ENCODE measurements at regions not wholly inside any gene's neighbourhood (a gene's known extent, or its start where the extent isn't known, plus 50 kb on each side); places are given as distances from the start of the nearest gene placed in this dataset.

DNA sequence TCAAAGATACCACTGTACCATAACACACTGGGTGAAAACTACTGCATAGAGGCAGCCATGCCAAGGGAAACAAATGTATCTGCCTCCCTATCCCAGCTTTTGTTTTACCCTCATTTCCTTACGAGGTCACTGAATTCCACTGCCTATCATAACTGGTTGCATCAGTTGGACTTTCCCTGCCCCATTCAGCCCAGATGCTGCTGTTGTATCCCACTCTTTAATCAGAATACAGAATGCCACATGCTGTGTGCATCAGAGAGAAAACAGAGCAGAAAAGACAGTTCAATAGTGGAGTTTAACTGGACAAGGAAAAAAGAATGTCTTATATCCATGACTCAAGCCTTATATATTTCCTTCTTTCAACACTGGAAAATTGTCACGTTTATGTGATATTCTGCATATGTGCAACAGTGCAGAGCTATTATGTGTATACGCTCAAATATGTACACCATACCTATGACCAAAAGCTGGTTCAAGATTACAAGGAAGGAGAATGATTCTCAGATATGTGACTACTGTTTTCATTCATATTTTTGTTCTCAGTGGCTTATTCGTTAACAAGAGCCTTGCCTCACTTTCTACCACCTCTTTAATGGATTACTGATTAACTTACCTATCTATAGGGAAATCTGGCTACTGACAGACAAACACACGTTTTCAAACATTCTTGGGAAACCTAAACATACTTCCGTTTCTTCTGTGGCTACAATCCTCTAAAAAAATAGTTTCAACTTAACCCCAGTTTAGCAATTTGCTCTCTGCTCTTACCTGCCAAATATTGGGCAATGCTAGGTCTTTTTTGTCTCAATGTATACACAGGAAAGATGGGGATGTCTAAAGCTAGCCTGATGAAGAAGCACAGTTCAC, 378.9 kb downstream of the SMARCA1 start:
- no peaks in the 10 kb centered on the region for H3K79me2 ChIP-seq (replicated peaks; ENCODE audit: insufficient read depth, low read length)
- H3K9me2 ChIP-seq (ENCODE audit: insufficient read depth, low read length) = no peaks in the 10 kb centered on the region
- no peak overlapping the region for H2AFZ ChIP-seq (ENCODE audit: low read depth, low read length)
- no peaks in the 10 kb centered on the region for H3K27me3 ChIP-seq (ENCODE audit: insufficient read depth, low read depth, low read length)
- H3K4me2 ChIP-seq (ENCODE audit: low read length) = no peak overlapping the region
- no peaks in the 10 kb centered on the region for H4K20me1 ChIP-seq (ENCODE audit: insufficient read depth)
- no peaks in the 10 kb centered on the region for H3K36me3 ChIP-seq (ENCODE audit: insufficient read depth, low read length)
- no peak for TF ChIP-seq EZH2 (IDR thresholded peaks at IDR 0.05; ENCODE audit: borderline replicate concordance, insufficient read depth, low read length, poor library complexity, severe bottlenecking)
- TF ChIP-seq TAF1 (IDR thresholded peaks at IDR 0.05; ENCODE audit: low read depth) = no peak
- no peak for TF ChIP-seq MXI1 (conservative IDR thresholded peaks at IDR 0.05; ENCODE audit: poor library complexity, severe bottlenecking)
- TF ChIP-seq, protein P1, sequence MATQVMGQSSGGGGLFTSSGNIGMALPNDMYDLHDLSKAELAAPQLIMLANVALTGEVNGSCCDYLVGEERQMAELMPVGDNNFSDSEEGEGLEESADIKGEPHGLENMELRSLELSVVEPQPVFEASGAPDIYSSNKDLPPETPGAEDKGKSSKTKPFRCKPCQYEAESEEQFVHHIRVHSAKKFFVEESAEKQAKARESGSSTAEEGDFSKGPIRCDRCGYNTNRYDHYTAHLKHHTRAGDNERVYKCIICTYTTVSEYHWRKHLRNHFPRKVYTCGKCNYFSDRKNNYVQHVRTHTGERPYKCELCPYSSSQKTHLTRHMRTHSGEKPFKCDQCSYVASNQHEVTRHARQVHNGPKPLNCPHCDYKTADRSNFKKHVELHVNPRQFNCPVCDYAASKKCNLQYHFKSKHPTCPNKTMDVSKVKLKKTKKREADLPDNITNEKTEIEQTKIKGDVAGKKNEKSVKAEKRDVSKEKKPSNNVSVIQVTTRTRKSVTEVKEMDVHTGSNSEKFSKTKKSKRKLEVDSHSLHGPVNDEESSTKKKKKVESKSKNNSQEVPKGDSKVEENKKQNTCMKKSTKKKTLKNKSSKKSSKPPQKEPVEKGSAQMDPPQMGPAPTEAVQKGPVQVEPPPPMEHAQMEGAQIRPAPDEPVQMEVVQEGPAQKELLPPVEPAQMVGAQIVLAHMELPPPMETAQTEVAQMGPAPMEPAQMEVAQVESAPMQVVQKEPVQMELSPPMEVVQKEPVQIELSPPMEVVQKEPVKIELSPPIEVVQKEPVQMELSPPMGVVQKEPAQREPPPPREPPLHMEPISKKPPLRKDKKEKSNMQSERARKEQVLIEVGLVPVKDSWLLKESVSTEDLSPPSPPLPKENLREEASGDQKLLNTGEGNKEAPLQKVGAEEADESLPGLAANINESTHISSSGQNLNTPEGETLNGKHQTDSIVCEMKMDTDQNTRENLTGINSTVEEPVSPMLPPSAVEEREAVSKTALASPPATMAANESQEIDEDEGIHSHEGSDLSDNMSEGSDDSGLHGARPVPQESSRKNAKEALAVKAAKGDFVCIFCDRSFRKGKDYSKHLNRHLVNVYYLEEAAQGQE (IDR thresholded peaks at IDR 0.05; ENCODE audit: borderline replicate concordance) = no peak
- no peak for TF ChIP-seq CTCF (IDR thresholded peaks at IDR 0.05; ENCODE audit: poor library complexity, severe bottlenecking)
- TF ChIP-seq EP300 (conservative IDR thresholded peaks at IDR 0.05; ENCODE audit: poor library complexity, severe bottlenecking) = no peak
- TF ChIP-seq POLR2AphosphoS5 (IDR thresholded peaks at IDR 0.05) = no peak
- TF ChIP-seq RAD21 (conservative IDR thresholded peaks at IDR 0.05) = no peak
- TF ChIP-seq SMC3 (conservative IDR thresholded peaks at IDR 0.05; ENCODE audit: poor library complexity) = no peak
- no peak overlapping the region for H3K4me3 ChIP-seq (ENCODE audit: low read length)
- H3K27ac ChIP-seq (ENCODE audit: low read length) = no peak overlapping the region
- H3K9me3 ChIP-seq (ENCODE audit: low read length) = no peaks in the 10 kb centered on the region
- H3K9ac ChIP-seq (ENCODE audit: low read length) = no peak overlapping the region
- H3F3A ChIP-seq (ENCODE audit: insufficient read depth, low read length, poor library complexity, severe bottlenecking) = no peaks in the 10 kb centered on the region

DNA sequence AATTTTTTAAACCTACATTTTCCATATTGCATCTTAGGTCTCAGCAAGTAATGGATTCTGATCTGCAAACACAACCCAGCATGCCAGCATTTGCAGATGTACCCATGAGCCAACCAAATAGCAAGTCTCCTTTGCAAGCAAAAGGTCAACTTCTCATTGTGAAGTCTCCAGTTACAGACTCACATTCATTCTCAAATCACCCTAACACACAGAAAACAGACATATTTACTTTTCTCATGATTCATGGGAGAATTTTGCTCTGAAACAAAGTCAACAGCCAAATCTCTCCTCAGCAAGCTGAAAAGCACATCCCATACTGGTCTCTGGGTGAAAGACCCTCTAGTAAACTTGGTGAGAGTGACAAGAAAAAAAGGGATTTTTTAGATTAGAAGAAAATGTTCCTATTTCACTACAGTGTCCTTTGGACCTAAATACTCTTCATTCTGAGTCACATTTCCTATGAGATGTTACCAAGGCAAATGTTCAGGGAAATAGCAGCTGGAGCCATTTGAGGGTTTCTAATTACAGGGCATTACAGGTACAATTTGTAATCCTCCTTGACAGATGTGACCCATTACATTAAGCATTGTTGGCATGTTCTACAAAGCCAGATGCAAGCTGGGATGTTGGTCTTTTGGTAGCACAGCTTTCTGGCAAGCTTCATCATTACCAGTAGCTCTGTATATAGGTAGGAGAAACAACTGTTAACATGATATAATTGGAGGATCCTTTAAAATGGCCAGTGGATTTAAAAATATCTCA, 383.3 kb downstream of the SMARCA1 start:
- Histone ChIP-seq H2AFZ (ENCODE audit: low read depth, low read length) (no peak overlapping the region), H3K27ac (ENCODE audit: low read length) (no peak overlapping the region), H3K9ac (ENCODE audit: low read length) (no peak overlapping the region), H3K27me3 (ENCODE audit: insufficient read depth, low read depth, low read length) (no peaks in the 10 kb centered on the region), H4K20me1 (ENCODE audit: insufficient read depth) (no peaks in the 10 kb centered on the region), H3K9me3 (ENCODE audit: low read length) (no peaks in the 10 kb centered on the region), H3K79me2 (replicated peaks; ENCODE audit: insufficient read depth, low read length) (no peaks in the 10 kb centered on the region), H3K4me2 (ENCODE audit: low read length) (no peak overlapping the region), H3F3A (ENCODE audit: insufficient read depth, low read length, poor library complexity, severe bottlenecking) (no peaks in the 10 kb centered on the region), H3K9me2 (ENCODE audit: insufficient read depth, low read length) (no peaks in the 10 kb centered on the region), H3K36me3 (ENCODE audit: insufficient read depth, low read length) (no peaks in the 10 kb centered on the region), H3K4me3 (ENCODE audit: low read length) (no peak overlapping the region)
- no peak for TF ChIP-seq EZH2 (IDR thresholded peaks at IDR 0.05; ENCODE audit: borderline replicate concordance, insufficient read depth, low read length, poor library complexity, severe bottlenecking)
- TF ChIP-seq EP300 (conservative IDR thresholded peaks at IDR 0.05; ENCODE audit: poor library complexity, severe bottlenecking) = no peak
- TF ChIP-seq CTCF (IDR thresholded peaks at IDR 0.05; ENCODE audit: poor library complexity, severe bottlenecking) = no peak
- no peak for TF ChIP-seq POLR2AphosphoS5 (IDR thresholded peaks at IDR 0.05)
- no peak for TF ChIP-seq MXI1 (conservative IDR thresholded peaks at IDR 0.05; ENCODE audit: poor library complexity, severe bottlenecking)
- TF ChIP-seq RAD21 (conservative IDR thresholded peaks at IDR 0.05) = no peak
- TF ChIP-seq, protein P1 (IDR thresholded peaks at IDR 0.05; ENCODE audit: borderline replicate concordance) = no peak
- TF ChIP-seq SMC3 (conservative IDR thresholded peaks at IDR 0.05; ENCODE audit: poor library complexity) = no peak
- TF ChIP-seq TAF1 (IDR thresholded peaks at IDR 0.05; ENCODE audit: low read depth) = no peak
